ENCODE measurements at regions not wholly inside any gene's neighbourhood (a gene's known extent, or its start where the extent isn't known, plus 50 kb on each side); places are given as distances from the start of the nearest gene placed in this dataset.

- WGBS, 2 donors, result 56% methylated on average over 2 of the region's 2 CpGs; no CpG with 5 or more reads in 1 of the 2 donors
Measured at GRCh38 chrY:7866976-7867375, 955.4 kb upstream of the AMELY start.

GRCh38 chrY:7860781-7861614 lies 949.4 kb upstream of the AMELY start:
- H3K4me3 ChIP-seq (ENCODE audit: low read depth, poor library complexity, severe bottlenecking), result no peak overlapping the region
- no peak for DNase-seq (ENCODE audit: low spot score in 2 of 2)
- WGBS, 2 donors, result 98% methylated on average over 3 of the region's 3 CpGs; no CpG with 5 or more reads in 1 of the 2 donors
- TF ChIP-seq POLR2A (IDR thresholded peaks at IDR 0.05), result no peak
- intact Hi-C loops (cut with DNase I; ENCODE audit: low total_unique reads), result no loop called here

More at GRCh38 chrY:7866976-7867375, 955.4 kb upstream of the AMELY start:
- intact Hi-C loops (cut with DNase I; ENCODE audit: low total_unique reads), result no loop called here
- H3K4me3 ChIP-seq (ENCODE audit: low read depth, poor library complexity, severe bottlenecking), result no peak overlapping the region
- no peak for DNase-seq (ENCODE audit: low spot score in 2 of 2)
- TF ChIP-seq POLR2A (IDR thresholded peaks at IDR 0.05), result no peak
- TF ChIP-seq CTCF (IDR thresholded peaks at IDR 0.05), result no peak

GRCh38 chrY:7850191-7850590 lies 938.6 kb upstream of the AMELY start:
- intact Hi-C loops (cut with DNase I; ENCODE audit: low total_unique reads), result no loop called here
- no peak for DNase-seq (ENCODE audit: low spot score in 2 of 2)
- no peak overlapping the region for H3K4me3 ChIP-seq (ENCODE audit: low read depth, poor library complexity, severe bottlenecking)
- TF ChIP-seq POLR2A (IDR thresholded peaks at IDR 0.05) (no peak), CTCF (IDR thresholded peaks at IDR 0.05) (no peak)

GRCh38 chrY:7845776-7846175 lies 934.2 kb upstream of the AMELY start:
- no peak overlapping the region for H3K4me3 ChIP-seq (ENCODE audit: low read depth, poor library complexity, severe bottlenecking)
- TF ChIP-seq POLR2A (IDR thresholded peaks at IDR 0.05) (no peak), CTCF (IDR thresholded peaks at IDR 0.05) (no peak)
- DNase-seq (ENCODE audit: low spot score in 2 of 2), result no peak
- intact Hi-C loops (cut with DNase I; ENCODE audit: low total_unique reads), result no loop called here

- no peak for TF ChIP-seq POLR2A (IDR thresholded peaks at IDR 0.05)
- no peak for TF ChIP-seq CTCF (IDR thresholded peaks at IDR 0.05)
- DNase-seq (ENCODE audit: low spot score in 2 of 2), result no peak
- 63% methylated on average over 6 of the region's 7 CpGs; no CpG with 5 or more reads in 1 of the 2 donors for WGBS, 2 donors
- H3K4me3 ChIP-seq (ENCODE audit: low read depth, poor library complexity, severe bottlenecking), result no peak overlapping the region
- intact Hi-C loops (cut with DNase I; ENCODE audit: low total_unique reads), result no loop called here
Measured at GRCh38 chrY:7837046-7837445, 925.5 kb upstream of the AMELY start.

- intact Hi-C loops (cut with DNase I; ENCODE audit: low total_unique reads), result no loop called here
- no peak for TF ChIP-seq POLR2A (IDR thresholded peaks at IDR 0.05)
- no peak for TF ChIP-seq CTCF (IDR thresholded peaks at IDR 0.05)
- no peak for DNase-seq (ENCODE audit: low spot score in 2 of 2)
- H3K4me3 ChIP-seq (ENCODE audit: low read depth, poor library complexity, severe bottlenecking), result no peak overlapping the region
- 91% methylated on average over 2 of the region's 2 CpGs; no CpG with 5 or more reads in 1 of the 2 donors for WGBS, 2 donors
Measured at GRCh38 chrY:7836366-7836765, 924.8 kb upstream of the AMELY start.

All from lower leg skin (tissue), 4 donors.